Esophagus mucosa (tissue), 1 donor: ENCODE measurements at regions not wholly inside any gene's neighbourhood (a gene's known extent, or its start where the extent isn't known, plus 50 kb on each side); places are given as distances from the start of the nearest gene placed in this dataset.
A peak's percentile ranks its signal among the peaks of the same experiment; 100 is the strongest.
"Not testable (repeated sequence)": the region's sequence is repeated elsewhere in the genome, so short reads cannot be mapped to it uniquely, and the experiment has no call there.

ENCODE experiments used
- ATAC-seq: fragments of 200-7000 bp; cut with Tn5 transposase; one replicate; pipeline ENCODE4 v1.9.1; 2020
- donor health status: DM: yes; HTN: yes; CAD: no.

DNA sequence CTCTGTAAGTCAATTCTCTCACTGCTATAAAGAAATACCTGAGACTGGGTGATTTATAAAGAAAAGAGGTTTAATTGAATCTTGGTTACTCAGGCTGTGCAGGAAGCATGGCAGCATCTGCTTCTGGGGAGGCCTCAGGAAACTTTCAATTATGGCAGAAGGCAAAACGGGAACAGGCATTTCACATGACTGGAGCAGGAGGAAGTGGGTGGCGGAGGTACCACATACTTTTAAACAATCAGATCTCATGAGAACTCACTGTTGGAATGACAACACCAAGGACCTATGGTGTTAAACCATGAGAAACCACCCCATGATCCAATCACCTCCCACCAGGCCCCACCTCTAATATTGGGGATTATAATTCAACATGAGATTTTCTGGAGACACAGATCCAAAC lies 315.7 kb upstream of the NRP1 start:
- not testable (repeated sequence) for ATAC-seq

DNA sequence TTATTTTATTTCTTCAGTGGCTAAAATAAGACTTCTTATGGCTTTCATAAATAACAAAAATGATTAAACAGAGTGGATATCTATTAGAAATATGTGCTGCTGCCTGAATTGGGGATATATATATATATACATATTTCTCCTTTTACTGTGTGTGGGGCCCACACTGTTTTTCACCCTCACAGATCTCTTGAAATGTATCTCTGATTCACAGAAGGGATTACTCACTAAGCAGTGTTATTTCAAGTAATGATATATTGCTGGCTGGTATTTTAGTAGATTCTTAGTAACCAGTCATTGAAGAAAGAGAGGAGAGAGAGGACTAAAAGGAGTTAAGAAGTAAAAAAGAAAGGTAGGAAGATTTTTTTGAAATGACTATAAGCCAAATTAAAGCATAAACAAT lies 308.6 kb upstream of the NRP1 start:
- ATAC-seq: no peak

DNA sequence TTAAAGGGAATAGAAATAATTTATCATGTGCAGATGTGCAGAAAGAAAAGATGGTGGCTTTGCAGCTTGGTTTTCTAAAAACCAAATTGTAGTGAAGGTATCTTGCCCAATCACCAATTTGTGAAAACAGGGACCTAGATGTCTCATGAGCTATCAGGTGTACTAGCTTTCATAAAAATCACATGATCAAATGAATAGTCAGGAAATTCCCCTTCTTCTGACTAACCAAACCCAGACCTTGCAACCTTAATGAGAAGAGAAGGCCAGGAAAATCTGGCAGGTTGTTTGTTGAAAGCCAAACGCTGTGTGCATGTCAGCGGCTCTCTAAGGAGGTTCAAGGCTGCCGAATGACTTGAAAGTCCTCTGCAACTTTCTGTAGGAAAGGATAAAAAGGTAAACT lies 304.4 kb upstream of the NRP1 start:
- ATAC-seq: no peak

DNA sequence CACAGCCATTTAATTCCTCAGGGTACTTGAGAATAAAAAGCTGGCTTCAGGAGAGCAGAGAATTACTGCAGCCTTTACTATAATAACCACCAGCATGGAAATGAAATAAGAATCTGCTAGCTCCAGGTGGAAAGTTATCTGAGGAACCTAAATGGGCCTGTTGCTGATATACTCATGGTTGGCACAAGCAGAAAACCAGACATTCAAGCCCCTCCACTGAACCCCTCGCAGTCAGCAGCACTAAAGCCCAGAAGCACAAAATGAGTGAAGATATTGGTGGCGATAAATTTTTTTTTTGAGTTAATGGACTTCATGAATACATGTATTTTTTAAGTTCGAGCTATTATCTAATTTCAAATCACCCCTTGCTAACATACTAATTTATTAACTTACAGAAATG lies 303.9 kb upstream of the NRP1 start:
- no peak for ATAC-seq

DNA sequence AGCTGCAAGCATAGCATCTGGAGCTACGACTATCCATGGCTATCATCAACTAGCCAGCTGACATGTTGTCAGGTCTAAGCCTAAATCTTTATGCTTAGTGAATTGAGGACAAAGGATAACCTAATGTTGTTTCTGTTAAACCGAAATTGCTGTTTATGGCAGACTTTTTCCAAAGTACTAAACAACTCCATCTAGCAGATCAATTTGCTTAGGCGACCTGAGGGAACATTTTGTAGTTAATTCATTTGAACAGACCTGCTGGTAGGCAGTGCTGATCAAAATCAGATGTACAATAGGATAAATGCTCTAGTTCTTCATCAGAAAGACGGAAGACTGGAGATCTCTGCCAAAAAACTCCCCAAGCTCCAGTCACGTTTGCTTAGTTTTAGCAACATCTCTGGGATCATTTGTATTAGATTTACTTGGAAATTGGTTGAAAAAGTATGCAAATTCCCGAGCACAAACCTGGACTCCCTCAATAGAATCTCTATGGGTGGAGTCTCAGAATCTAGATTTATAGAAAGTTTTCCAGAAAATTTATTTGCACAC lies 301.6 kb upstream of the NRP1 start:
- ATAC-seq: no peak

DNA sequence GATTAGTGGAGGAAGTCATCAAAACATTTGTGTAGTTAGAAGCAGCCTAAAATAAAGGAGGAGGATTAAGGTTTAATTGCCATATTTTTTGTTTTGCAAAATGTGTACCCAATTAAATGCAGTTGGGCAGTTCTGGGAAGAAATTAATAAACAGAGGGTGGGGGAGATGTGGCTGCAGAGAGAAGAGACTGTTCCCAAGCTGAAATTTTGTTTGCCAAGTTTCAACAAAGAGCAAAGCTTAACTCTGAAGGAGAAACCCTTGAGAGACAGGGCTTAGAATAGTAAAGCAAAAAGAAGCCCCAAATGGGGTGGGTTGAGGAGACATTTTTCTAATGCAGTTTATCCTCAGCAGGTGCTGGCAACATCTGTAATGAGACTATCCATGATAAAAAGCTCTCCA lies 298.0 kb upstream of the NRP1 start:
- no peak for ATAC-seq

DNA sequence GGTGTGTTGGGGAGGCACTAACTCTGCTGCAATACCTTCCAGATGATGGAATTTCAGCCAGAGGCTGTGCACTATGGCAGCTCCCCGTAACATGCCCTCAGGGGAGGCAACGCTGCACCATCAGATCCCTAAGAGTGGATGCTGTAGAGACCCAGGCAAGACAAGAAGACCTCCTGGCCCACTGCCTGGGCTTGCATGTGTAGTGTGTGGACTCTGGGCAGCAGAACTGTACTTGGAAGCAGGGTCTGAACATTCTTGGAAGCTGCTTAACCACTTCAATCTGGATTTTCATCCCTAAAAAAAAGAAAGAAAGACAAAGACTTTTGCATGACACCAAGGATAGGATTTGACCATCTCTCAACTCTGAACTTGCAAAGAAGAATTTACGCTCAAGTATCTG lies 297.5 kb upstream of the NRP1 start:
- ATAC-seq: no peak

DNA sequence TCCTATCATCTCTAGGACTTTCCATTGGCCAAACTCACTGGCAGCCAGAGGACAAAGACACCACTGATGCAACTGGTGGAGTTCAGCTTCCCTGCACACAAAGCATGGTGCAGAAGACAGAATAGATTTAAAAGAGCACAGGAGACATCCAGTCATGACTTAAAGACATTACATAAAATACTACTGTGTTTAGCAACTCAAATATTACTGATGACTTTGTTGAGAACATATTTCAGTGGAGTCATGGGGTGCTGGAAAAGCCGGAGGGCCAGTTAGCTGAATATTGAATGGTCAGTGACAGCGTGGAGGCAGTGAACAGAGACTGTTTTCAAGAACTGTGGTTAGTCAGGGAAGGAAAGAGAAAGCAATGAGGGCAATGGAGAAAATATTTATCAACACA lies 296.3 kb upstream of the NRP1 start:
- no peak for ATAC-seq

DNA sequence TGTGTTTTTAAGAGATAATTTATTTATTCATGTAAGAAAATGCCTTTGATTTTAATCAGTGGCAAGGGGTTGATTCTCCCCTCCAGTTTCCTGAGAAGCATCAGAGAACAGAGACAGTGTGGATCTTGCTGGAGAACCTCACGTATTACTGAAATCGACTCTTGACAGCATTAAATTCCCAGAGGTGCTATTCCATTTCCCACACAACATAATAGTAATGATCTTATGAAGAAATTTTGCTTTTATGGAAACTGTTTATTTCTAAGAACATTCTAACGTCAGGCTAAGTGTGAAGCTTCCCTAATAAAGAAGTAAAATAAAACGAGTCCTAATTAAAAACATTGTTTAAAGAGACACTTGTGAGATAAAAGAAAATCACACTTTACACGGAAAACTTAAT lies 293.1 kb upstream of the NRP1 start:
- ATAC-seq: no peak

DNA sequence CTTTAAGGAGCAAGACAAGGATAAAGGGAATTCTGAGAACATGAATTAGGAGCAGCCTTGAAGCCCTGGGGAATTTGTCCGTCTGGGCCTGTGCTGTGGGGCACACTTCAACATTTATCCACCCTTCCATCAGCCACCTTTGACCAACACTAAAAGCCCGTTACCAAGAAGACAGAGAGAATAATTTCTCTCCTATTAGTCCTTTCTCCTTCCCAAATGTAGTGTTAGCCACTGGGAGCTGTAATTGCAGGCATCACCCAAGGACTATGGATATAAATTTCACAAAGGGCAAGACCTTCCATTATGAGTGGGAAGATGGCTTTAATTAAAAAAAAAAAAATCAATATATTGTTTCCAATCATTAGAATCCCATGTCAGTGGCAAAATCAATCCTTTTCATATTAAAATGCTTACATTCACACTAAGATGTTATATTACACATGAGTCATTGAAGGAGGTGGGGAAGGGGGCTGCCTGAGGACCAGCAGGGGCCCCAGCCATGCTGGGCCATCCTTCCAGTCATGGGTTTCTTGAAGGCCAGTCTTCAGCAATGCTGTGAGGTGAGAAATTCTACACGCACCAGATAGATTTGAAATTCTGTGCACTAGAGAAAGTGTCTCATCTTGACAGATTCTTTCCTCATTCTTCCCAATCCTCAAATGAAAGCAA lies 292.5 kb upstream of the NRP1 start:
- no peak for ATAC-seq

DNA sequence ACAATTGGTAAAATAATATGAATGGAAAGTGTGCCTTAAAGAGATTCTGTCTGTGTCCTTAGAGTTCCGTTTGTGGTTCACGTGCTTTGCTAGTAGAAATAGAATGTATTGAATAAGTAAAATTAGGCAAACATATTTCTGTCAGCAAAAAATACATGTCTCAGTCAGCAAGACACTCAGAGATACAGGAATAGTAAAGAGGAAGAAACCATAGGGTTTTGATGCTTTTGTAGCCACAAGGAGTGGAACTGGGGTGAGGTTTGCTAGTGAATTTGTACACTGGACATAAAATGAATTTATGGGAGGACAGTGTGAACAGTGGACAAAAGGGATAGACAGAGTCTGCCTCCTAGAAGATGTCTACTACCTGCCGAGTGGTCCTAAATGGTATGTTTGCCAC lies 289.2 kb upstream of the NRP1 start:
- ATAC-seq: no peak

DNA sequence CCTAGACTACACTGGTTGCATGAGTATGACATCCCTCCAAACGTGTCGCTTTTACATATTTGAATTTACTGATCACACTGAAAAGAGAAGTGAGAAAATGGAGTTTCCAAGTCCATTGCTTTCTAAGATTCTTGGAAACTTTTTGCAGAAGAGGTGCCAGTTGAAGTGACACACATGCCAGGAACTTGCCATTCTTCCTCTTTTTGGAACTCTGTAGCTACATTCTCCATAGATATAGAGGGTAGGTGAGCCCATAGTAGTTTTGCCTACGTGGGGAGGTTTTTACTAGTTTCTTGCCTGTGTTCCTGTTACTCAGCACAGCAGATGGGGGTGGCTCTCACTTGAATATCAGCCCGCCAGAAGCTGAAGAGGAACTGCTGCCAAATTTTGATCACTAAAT lies 286.6 kb upstream of the NRP1 start:
- no peak for ATAC-seq

DNA sequence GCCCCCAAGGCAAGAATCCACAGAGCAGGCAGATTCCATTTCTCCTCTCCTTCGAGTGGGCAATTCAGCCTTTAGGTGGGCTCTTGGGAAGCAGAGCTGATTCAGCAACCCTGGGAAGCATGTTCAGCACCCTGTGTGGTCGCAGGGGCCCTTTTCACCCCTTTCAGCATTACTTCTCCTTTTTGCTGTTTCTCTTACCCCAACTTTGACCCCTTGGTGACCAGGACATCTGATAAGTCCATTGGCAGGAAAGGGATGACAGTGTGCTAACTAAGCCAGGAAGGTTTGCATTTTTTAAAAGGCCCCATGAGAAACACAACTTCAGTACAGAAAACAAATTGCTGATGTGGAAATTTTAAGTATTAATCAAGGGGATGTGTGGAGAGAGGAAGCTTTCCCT lies 283.7 kb upstream of the NRP1 start:
- ATAC-seq: no peak

DNA sequence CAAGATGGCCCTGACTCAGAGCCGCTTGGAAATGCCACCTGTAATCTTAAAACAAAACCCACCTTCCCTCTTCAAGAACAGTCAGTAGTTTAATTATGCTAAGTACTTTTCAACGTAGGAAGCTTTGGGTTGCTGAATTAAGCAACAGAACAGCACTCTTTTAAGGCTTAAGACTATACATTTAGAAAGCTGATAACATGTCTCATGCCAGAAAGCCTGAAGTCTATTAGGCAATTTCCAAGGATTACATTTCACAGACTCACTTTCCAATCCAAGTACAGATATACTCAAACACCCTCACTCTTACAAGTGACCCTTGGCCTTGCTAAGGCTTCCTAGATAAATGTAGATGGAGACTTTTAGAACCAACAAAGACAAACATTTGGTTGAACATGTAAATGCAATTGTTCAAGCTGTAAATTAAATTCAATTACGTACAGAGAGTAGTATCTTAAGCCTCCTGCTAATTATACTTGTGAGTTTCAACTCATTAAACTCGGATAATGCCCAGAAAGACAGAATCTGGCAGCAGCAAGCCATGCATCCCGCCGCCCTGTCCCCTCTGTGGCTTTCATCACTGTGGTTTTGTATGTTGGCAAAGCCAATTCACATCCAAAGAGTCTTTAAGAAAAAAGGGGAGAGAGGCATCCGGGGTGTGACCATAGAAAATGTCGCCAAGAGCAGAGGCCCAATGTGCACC lies 283.1 kb upstream of the NRP1 start:
- ATAC-seq: no peak

DNA sequence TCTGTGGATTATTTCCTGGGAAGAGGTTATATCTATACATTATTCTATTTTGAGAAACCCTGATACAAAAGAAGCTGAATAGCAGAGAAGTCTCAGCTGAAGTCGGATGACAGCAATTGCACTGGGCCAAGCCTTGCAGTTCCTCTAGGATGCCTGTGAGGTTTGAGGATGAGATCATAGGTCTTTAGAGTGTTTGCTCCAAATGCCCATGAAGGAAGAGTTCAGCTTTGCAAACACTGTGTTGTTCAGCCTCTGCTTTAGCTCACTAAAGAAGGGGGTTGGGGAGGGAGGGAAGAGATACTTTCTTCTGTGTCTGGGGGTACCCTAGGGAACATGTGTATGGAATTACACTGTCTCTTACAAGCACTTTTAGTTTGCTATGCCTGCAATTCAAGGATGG lies 282.5 kb upstream of the NRP1 start:
- no peak for ATAC-seq

DNA sequence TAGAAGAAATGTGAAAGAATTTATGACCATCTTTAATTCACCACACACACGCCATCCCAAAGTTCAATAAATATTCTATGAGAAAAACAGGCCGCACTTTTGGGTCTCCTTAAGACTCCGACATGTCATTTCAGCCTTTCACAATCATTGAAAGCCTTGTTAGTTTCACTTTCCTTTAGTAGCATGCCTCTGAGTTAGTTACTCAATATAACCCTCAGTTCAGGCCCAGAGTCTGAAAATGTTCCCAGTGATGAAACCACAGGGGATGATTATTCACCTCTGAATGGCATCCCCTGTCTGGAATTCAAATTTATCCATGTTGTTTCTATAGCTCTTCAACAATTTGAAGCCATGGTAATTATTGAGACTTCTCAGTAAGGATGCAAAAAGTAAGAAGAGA lies 278.1 kb upstream of the NRP1 start:
- peak; percentile 52 for ATAC-seq

DNA sequence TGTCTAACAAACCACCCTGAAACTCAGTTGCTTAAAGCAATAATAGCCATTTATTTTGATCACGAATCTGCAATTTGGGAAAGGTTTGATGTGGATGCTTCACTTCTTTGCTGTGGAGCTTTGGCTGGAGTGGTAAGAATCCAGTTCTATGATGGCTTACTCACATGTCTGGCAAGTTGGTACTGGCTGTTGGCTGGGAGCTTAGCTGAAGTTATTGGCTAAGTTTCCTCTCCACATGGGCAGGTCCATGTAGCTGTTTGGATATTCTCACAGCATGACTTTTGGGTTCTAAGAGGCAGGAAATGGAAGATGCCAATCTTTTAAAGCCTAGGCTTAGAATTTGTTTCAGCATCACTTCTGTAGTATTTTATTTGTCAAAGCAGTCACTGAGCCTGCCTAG lies 277.6 kb upstream of the NRP1 start:
- ATAC-seq: peak; percentile 92

DNA sequence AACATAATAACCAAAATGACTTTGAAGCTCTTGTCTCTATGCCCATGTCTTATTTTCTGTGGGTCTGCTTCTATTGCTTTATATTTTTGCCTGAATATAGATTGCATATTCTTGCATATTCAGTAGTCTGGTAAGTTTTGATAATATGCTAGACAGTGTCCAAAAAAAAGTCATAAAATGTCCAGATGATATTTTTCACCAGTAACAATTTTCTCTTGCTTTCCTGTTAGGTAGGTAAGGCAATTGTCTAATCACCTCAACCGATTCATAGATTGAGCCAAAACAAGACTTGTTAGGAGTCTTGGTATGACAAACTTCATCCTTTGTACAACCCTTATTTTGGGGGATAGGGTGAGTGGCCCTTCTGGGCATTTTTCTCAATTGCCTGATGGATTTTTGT lies 277.0 kb upstream of the NRP1 start:
- ATAC-seq: no peak

DNA sequence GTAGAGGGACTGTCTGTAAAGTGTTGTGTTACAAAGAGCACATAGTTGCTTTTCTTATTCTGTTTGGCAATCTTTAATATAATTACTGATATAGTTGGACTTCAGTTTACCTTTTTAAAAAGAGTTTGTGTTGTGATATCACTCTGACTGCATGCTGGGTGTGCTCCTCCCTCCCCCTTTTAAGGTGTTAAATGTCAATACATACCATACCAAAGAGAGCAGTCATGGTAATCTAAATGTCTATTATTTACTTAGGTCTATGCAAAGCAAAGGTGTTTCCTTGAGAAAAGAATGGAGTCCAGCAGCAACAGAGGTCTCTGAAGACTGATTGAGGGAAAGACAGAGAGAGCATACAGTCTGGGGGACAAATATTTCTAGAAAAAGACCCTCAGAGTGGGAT lies 275.1 kb upstream of the NRP1 start:
- peak; percentile 22 for ATAC-seq

DNA sequence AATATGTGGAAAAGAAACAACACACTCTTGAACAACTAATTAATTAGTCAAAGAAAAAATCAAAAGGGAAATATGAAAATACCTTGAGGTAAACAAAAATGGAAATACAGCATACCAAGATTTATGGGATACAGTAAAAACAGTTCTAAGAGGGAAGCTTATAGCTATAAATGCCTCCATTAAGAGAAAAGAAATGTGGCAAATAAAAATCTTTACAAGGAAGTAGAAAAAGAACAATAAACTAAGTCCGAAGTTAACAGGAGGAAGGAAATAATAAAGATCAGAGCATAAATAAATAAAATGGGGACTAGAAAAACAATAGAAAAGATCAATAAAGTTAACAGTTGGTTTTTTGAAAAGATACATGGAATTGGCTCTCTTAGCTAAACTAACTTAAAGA lies 267.8 kb upstream of the NRP1 start:
- no peak for ATAC-seq

DNA sequence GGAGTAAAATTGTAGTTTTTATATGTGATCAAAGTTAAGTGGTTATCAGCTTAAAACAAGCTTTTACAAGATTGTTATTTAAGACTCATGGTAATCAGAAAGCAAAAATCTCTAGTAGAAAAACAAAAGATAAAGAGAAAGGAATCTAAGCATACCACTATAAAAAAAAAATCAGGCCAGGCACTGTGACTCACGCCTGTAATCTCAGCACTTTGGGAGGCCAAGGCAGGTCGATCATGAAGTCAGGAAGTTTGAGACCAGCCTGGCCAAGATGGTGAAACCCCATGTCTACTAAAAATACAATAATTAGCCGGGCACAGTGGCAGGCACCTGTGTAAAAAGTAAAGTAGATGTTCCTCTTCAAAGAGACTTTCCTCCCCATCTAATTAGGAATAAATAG lies 265.9 kb upstream of the NRP1 start:
- no peak for ATAC-seq

DNA sequence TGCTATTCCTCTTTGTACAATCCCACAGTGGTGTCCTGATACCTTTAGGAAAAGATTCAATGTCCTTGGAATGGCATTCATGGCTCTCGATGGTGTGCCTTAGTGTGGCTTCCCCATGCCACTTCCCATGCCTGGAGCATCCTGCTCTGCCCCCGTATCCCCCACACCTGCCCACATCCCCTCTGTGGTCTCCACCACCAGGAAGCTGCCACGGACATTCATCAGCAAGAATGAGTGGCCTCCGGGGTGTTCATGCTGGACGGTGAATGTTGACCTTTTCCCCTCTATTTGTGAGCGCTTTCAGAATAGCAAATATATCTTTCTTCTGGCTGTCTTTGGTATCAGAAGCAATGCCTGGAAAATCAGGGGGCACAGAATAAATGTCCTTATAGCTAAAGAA lies 262.0 kb upstream of the NRP1 start:
- no peak for ATAC-seq

DNA sequence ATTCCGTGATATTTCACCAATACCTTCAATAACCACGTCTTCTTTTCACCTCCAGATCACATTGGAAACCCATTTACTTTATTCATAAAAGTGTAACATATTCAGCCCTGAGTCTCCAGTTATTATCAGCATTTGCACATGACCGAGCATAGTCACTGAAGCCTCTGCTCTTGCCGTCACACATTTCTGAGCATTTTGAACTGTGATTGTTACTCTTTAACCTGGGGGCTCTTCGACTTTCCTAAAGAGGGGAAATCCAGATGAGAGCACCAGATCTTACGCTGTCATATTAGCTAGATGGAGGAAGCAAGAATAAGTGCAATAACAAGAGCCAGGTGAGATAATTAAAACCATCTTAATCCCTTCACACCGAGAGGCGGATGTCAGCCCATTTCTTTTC lies 260.0 kb upstream of the NRP1 start:
- ATAC-seq: no peak

DNA sequence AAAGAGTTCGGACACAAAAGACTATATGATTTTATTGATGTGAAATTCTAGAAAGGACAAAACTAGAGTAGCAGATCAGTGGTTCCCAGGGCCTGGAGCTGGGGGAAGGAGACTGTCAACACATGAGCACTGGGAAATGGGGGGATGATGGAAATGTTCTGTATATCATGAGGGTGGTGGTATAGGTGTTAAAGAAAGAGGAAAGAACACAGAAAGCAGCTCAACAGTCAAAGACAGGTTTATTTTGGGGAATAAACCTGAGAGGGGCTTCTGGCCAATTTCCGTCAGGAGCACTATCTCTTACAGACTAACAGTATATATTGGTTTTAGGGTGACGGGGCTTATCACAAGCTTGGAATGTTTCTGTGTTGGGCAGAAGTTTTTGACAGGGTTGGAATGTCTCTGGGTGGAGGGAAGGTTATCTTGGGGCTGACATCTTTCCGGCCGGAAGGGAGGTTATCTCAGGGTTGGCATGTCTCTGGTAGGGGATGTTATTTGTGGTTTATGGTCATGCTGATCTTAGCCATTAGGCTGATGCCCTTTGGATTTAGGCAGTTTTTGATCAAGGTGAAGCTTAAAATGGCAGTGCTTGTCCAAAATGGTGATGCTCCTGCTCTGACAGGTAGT lies 254.6 kb upstream of the NRP1 start:
- no peak for ATAC-seq
